ENCODE measurements at regions not wholly inside any gene's neighbourhood (a gene's known extent, or its start where the extent isn't known, plus 50 kb on each side); places are given as distances from the start of the nearest gene placed in this dataset.

DNA sequence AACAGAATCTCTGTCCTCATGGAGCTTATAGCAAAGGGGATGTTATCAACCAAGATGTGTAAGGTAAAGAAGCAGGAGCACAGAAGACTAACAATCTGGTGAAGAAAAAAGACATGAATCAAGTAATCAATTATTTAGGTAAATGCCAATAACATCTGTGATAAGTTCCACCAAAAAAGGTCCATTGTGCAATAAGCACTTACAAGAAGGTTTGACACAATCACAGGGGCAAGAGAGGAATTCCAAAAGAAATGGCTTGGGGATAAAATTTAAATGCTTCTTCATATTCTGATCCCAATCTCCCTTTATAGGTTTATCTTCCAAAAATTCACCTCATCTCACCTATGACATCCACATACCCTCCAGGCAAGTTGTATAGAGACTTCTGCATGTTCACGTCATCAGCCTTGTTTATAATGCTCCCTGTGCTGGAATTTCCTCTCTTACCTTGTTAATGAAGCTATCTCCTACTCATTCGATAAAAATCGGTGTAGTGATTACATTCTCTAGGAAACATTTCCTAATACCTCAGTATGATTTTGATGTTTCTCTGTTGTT is 53.6 kb upstream of the DPT start:
- no peak for DNase-seq (ENCODE audit: low spot score)

DNA sequence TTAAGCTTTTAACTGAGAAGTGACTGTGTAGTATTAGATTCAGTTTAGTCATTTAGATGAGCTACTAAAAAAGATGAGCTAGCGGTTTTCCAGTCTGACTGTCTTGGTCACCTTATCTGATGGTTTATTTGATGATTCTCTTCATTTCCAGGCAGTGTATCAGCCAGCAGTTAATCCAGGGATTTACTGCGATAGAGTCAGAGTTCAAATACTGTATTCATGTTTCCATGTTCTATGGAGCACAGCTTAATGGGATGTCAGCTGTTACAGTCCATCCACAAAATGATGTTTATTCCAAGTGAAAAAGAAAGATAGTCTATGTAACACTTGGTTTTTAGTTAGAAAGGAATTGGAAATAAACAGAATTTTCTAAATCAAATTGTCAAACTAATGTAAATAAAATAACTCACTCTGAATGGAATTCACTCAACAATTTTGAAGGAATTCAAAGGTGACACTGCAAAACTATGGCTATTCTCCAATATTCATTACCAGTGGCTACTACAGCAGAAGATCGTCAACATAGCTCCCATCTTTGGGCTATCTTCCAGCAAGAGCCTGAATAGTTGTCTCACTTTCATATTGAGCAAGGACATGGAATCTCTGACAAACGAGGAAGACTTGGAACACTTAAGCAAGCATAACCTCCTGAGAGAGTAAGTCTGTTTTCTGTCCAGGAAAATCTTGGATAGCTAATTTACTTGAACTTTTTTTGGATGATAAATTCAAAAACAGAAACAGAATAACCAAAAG is 54.6 kb upstream of the DPT start:
- DNase-seq (ENCODE audit: low spot score), result no peak

DNA sequence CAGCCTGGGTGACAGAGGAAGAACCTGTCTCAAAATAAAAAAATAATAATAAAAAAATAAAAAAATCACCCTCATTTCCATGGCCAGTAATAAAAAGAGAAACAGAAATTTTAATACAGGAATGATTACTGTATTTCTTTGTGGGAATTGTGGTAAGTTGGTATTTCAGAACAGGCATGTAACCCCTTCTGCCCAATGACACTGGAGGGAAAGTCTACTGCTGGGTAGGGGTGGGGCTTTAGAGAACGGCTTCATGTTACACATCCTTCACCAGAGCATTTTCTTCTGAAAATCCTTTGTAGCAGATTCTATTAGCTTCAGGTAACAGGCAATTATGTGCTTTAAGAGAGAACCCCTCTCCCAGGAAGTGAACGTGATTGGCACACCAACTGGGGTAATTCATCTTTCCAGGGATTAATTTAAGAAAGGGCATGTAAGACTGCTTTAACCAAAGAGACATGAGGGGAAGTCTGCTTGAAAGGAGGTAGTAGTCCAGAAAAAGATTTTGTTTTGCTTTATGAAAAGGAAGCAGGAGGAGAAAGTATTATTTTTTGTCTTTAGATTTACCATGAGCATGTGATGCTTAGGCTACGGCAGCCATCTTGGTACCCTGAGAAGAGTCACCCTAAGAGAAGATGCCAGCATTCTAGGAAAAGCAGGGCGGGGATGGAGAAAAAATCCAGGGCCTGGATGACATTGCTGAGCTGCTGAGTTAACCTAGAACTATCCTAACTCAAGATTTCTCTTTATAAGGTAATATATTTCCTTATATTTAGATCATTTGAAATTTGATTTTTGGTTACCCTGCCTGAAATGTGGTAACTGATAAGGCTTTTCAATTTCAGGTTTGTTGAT is 57.7 kb upstream of the DPT start:
- no peak for DNase-seq (ENCODE audit: low spot score)

- DNase-seq (ENCODE audit: low spot score), result no peak
These were observed 59.3 kb upstream of the DPT start for GRCh38 chr1:168788258-168788657.

DNA sequence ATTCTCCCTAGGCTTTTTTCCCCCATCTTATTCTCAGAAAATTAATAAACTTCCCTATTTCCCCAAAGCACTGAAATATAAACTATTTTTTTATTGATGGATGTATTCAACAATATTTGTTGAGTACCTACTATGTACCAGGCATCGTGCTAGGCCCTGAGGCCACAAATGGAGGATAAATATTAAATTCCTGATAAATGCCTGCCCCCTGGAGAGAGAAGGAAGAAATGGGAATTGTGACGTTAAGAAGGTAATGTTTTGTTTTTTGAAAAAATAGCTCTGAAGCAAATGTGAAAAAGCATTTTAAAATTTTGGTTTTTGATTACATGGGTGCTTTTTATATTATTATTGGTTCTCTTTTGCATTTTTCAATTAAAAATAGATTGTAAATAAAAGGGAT is 60.5 kb upstream of the DPT start:
- no peak for DNase-seq (ENCODE audit: low spot score)

DNA sequence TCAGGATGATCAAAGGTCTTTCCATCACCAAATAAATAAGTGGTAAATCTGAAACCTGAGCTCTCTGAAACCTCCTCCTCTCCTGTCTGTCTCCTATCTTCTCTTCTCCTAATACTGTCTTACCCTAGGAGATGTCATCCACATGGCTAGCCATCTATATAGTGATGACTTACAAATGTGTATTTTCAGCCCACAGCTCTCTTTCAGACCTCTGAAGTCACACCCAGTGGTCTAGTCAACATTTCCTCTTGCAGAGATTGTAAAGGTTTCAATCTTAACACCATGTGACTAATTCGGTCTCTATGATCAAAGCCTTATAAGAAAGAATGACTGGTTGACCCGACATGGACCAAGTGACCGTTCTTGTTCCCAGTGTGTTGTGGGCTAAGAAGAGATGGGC is 63.1 kb upstream of the DPT start:
- DNase-seq (ENCODE audit: low spot score), result no peak

DNA sequence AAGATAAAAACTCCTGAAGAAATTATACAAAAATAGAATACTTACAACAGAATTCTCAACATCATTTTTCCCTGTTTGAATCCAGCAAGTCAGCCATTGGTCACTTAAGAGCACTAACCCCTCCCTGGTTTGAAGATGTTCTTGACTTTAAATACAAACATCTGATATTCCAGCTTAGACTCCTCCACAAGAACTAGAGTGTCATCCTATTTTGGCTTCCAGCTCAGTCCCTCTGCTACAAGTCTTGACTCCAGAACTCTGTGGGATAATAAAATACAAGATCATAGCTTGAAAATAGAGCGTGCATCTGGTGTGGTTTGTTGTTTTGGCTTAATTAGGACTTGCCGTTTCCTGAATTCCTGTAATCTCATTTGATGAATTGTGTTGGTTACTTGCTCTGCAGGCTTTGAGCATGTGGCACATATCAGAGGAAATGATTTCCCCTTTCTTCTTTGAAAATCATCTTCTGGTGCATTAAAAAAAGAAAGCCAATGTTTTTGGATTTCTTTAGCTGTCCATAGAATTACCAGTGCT is 63.7 kb upstream of the DPT start:
- DNase-seq (ENCODE audit: low spot score), result no peak

DNA sequence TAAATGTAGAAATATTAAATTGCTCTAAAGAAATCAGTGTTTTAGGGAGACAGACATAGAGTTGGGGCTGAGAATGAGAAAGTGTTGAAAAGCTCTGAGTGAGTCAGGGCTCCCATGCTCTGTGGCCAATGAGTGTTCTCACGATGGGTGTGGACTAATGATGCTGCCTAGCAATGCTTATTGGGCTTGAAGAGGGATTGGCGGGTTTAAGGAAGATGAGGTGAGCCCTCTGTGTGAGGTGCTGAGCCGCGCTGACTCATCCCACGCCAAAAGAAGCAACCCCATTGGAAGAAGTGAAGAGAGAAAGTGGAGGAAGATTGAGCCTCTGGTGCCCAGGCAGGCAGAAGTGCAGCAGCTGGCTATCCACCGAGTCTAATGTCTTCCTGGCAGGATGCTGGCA is 65.1 kb upstream of the DPT start:
- no peak for DNase-seq (ENCODE audit: low spot score)

GRCh38 chr1:168795681-168796080 is 66.7 kb upstream of the DPT start:
- no peak for DNase-seq (ENCODE audit: low spot score)

- no peak for DNase-seq (ENCODE audit: low spot score)
These were observed 71.1 kb upstream of the DPT start for GRCh38 chr1:168799927-168800605.

DNA sequence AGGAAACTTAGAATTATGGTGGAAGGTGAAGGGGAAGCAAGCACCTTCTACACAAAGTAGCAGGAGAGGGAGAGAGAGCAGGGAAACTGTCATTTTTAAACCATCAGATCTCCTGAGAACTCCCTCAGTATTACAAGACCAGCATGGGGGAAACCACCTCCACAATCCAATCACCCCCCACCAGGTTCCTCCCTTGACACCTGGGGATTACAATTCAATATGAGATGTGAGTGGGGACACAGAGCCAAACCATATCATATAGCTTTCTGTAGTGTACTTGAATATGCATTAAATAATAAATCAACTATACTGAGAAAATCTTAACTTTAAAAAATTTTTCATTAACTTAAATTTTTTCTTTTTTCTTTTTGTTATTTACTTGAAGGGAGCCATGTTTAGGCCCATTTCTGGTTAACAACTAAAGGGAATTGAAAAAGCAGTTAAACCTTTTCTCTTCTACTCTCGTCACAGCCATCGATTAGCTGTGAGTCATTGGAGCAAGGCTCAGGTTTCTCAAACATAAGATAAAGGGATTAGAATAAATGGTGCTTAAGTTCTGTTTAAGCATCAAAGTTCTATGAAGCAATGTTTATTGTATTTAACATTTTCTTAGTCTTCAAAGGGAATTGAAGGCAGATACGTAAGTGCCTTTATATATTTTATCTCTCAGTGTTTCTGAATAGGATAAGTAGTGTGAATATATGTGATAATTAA is 72.2 kb upstream of the DPT start:
- no peak for DNase-seq (ENCODE audit: low spot score)

DNA sequence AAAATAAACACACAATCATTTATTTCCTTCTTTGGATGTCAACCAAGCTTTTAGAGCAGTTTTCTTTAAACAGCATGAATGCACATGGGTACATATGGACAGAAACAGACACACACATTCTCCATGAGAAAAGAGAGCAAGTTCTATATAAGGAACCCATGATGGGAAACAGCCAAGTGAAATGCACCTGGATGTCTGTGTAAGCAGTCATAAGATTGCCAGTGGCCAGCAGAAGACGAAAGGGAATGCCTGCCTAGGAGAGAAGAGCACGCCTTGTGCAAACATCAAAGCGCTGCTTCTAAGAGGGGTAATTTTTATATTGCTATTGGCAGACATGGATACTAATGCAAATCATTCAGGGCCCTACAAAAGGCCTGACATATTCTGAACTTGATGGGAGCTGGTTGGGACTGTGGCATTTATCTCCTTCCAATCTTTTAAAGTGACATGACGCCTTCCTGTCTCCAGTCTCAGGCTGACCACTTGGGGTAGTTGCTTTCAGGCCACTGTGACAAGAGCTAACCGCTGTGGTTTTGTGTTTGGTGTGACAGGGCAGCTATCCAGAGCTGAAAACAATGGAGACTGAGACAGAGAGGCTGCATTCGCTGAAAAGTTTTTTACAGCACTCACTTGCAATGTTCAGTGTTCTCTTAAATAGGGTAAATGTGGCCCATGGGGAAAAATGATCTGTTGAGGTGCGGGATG is 75.0 kb upstream of the DPT start:
- DNase-seq (ENCODE audit: low spot score), result no peak

- no peak for DNase-seq (ENCODE audit: low spot score)
These were observed 77.9 kb upstream of the DPT start for GRCh38 chr1:168806952-168807351.

DNA sequence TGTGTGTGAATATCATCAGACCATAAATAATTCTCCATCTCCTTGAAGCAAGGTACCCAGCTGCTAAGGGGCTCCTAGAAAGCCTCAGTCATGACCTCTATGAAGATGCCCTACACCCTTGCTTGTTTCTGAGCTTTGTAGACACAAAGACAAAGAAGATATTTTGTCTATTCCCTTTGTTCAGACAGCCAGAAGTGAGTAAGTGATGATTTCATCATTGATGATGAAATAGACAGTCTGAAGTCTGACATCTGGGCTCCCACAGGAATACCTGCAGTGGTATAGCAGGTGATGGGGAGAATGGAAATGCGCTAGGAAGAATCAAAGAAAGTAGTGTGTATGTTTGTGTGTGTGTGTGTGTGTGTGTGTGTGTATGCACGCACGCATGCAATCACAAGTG is 82.2 kb upstream of the DPT start:
- DNase-seq (ENCODE audit: low spot score), result no peak

GRCh38 chr1:168819668-168820067 is 90.7 kb upstream of the DPT start:
- no peak for DNase-seq (ENCODE audit: low spot score)

DNA sequence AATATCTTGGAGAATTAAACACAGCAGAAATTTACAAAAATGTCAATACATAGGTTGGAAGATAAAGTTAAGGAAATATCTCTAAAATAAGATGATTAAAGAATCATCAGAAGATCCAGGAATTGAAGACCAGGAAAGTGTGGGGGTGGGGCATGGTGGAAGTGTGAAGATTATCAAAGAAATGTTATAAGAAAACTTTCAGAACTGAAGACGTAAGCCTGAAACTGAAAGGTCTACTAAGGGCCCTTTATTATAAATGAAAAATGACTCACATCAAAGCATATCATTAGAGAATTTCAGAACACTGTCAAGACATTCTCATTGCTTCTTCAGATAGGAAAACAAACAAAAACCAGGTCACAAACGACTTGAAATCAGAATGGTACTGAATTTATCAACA is 92.4 kb upstream of the DPT start:
- DNase-seq (ENCODE audit: low spot score), result no peak

DNA sequence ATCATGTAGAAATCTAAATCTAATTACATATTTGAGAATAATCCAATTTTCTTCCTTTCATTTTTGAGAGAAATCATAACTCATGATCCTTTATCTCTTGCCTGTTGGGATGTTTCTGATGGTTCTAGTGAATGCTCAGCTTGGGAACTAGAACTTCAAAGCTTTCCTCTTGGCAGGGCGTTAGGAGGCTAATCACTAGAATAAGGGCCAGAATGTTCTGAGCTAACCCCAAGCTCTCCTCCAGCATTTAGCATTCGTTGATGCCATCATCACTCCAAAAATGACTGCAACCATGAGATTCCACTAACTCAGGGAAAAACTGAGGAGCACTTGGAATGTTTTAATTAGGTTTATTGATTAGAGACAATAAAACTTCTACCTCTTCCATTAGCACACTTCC is 93.9 kb upstream of the DPT start:
- no peak for DNase-seq (ENCODE audit: low spot score)

DNA sequence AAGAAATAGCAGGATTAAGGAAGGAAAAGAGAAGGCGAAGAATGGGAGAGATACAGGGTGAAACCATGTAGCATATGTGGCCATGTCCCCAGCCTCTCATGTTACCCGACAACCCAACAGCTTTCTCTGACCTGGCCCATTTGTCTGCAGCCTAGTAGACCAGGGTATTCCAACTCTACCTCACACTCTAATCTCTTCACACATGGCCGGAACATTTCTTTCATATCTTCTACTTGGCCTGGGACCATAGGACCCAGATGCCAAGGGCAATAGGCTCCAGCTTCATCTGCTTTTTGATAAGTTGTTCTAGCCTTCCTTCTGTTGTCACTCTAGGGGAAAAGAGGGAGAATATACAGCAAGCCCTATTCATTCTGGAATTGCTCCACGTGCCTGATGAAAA is 95.0 kb upstream of the DPT start:
- DNase-seq (ENCODE audit: low spot score), result no peak

- DNase-seq (ENCODE audit: low spot score), result no peak
These were observed 95.5 kb upstream of the DPT start for GRCh38 chr1:168824418-168825065.

DNA sequence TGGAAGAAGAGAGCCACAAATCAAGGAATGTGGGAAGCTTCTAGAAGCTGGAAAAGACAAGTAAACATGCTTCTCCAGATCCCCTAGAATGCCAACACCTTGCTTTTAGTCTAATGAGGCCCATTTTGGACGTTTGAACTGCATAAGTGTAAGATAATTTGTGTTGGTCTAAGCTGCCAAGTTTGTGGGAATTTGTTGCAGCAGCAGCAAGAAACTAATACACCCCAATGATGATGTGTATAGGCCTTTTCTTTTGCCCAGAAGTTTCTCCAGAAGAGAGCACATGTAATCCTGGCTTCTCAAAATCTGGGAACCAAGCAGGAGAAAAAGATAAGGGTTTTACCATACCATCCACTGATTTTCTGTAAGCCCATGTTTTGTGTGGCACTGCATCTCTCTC is 96.1 kb upstream of the DPT start:
- no peak for DNase-seq (ENCODE audit: low spot score)

- DNase-seq (ENCODE audit: low spot score), result no peak
These were observed 96.8 kb upstream of the DPT start for GRCh38 chr1:168825820-168826219.
